H1 (cell line): ENCODE measurements at regions not wholly inside any gene's neighbourhood (a gene's known extent, or its start where the extent isn't known, plus 50 kb on each side); places are given as distances from the start of the nearest gene placed in this dataset.

Experiments
- CTCF ChIA-PET: fragments of 300-600 bp; sonication (Branson Sonifier 250); formaldehyde crosslinking; loops from one replicate; lab custom pipeline; 2021; ENCODE audit not compliant: partially characterized antibody; lab: Charles Lee
- POLR2A ChIA-PET: fragments of 300-600 bp; sonication (Branson Sonifier 250); formaldehyde crosslinking; loops from one replicate; lab custom pipeline; 2021; ENCODE audit warnings: inconsistent platforms; ENCODE audit not compliant: partially characterized antibody; lab: Charles Lee
- DNase-seq, 2 experiments: peaks; one replicate each; pipeline versions ENCODE4 v3.0.0 to v3.0.0-alpha.2; 2010 to 2022; ENCODE audit warnings: low spot score in 2 of 2, low read depth in 1 of 2, mixed read lengths in 1 of 2
- FAIRE-seq: peaks from 2 replicates; lab custom pipeline; 2011; peaks lifted over from hg19 to GRCh38; lab: Jason Lieb, UNC
- H2AFZ ChIP-seq: 2 replicates; pipeline ENCODE4 v1.8.1; 2012; ENCODE audit warnings: low read length, inconsistent platforms
- H2AK5ac ChIP-seq: 2 replicates; pipeline ENCODE4 v1.6.1; 2013; ENCODE audit warnings: low read depth, low read length
- H2BK120ac ChIP-seq: replicated peaks from 2 replicates; pipeline ENCODE3; 2013; ENCODE audit warnings: low read depth, low read length, inconsistent platforms
- H2BK12ac ChIP-seq: 2 replicates; pipeline ENCODE4 v1.6.1; 2013; ENCODE audit warnings: low read depth, low read length
- H2BK15ac ChIP-seq: 2 replicates; pipeline ENCODE4 v1.6.1; 2013; ENCODE audit warnings: low read length
- H2BK20ac ChIP-seq: 2 replicates; pipeline ENCODE4 v1.6.1; 2013; ENCODE audit warnings: low read length
- H2BK5ac ChIP-seq: 2 replicates; pipeline ENCODE4 v1.6.1; 2013; ENCODE audit warnings: low read depth, low read length
- H3K14ac ChIP-seq: 2 replicates; pipeline ENCODE4 v1.6.1; 2013; ENCODE audit warnings: inconsistent platforms; ENCODE audit not compliant: insufficient read length
- H3K18ac ChIP-seq: 2 replicates; pipeline ENCODE4 v1.6.1; 2013; ENCODE audit warnings: low read length; ENCODE audit errors: extremely low read depth
- H3K23ac ChIP-seq: 2 replicates; pipeline ENCODE4 v1.6.1; 2013; ENCODE audit warnings: inconsistent platforms; ENCODE audit not compliant: insufficient read length
- H3K23me2 ChIP-seq: 2 replicates; pipeline ENCODE4 v1.6.1; 2013; ENCODE audit warnings: low read depth, low read length
- H3K27ac ChIP-seq: 2 replicates; pipeline ENCODE4 v1.6.1; 2011; ENCODE audit warnings: low read depth, low read length, inconsistent platforms
- H3K27me3 ChIP-seq, 4 experiments: replicated peaks in 1 of 4; 1 replicate in 1 of 4; 2 replicates in 3 of 4; pipeline versions ENCODE4 v1.6.1 to v1.8.1; 2011 to 2013; ENCODE audit warnings: low read length in 3 of 4, mild to moderate bottlenecking in 3 of 4, inconsistent platforms in 2 of 4, mixed read lengths in 2 of 4, moderate library complexity in 1 of 4; ENCODE audit not compliant: control insufficient read depth in 3 of 4, insufficient read depth in 3 of 4; ENCODE audit errors: extremely low read depth in 1 of 4
- H3K36me3 ChIP-seq, 4 experiments: 2 replicates each; pipeline versions ENCODE4 v1.6.1 to v1.8.1; 2011 to 2013; ENCODE audit warnings: mild to moderate bottlenecking in 4 of 4, low read length in 3 of 4, moderate library complexity in 2 of 4, control low read depth in 1 of 4, inconsistent platforms in 1 of 4; ENCODE audit not compliant: insufficient read depth in 4 of 4, control insufficient read depth in 2 of 4
- H3K4ac ChIP-seq: replicated peaks from 2 replicates; pipeline ENCODE3; 2013; ENCODE audit warnings: low read length, low read depth, mixed read lengths, inconsistent platforms; ENCODE audit not compliant: insufficient read length
- H3K4me1 ChIP-seq, 4 experiments: replicated peaks in 1 of 4; 1 replicate in 1 of 4; 2 replicates in 3 of 4; pipeline versions ENCODE4 v1.6.1 to v1.8.1; 2011 to 2013; ENCODE audit warnings: low read length in 3 of 4, inconsistent platforms in 2 of 4, mixed read lengths in 1 of 4; ENCODE audit not compliant: insufficient read depth in 4 of 4, control insufficient read depth in 3 of 4
- H3K4me2 ChIP-seq, 2 experiments: 2 replicates each; pipeline versions ENCODE4 v1.6.1 to v1.8.1; 2011 to 2013; ENCODE audit warnings: low read depth in 2 of 2, low read length in 2 of 2, control low read depth in 1 of 2, inconsistent platforms in 1 of 2, mild to moderate bottlenecking in 1 of 2; ENCODE audit not compliant: insufficient read depth in 1 of 2
- H3K4me3 ChIP-seq, 4 experiments: fragments of 200-600, 300-600 bp in 1 of 4; sonication (generic), shearing (Covaris generic), sonication (Bioruptor Twin) in 1 of 4; 2 replicates each; pipeline versions ENCODE4 v1.5.1 to v1.8.1; 2011 to 2016; ENCODE audit warnings: low read length in 4 of 4, low read depth in 3 of 4, control low read depth in 2 of 4, inconsistent platforms in 2 of 4, mild to moderate bottlenecking in 2 of 4, mixed read lengths in 1 of 4, moderate library complexity in 1 of 4; ENCODE audit not compliant: insufficient read depth in 2 of 4; ENCODE audit errors: extremely low read depth in 1 of 4
- H3K56ac ChIP-seq: replicated peaks from 2 replicates; pipeline ENCODE3; 2013; ENCODE audit warnings: low read depth, mild to moderate bottlenecking, mixed read lengths, low read length, inconsistent platforms; ENCODE audit not compliant: insufficient read length
- H3K79me1 ChIP-seq: 2 replicates; pipeline ENCODE4 v1.6.1; 2013; ENCODE audit warnings: low read depth, low read length, control low read depth
- H3K79me2 ChIP-seq, 2 experiments: 2 replicates each; pipeline versions ENCODE4 v1.6.1 to v1.8.1; 2012 to 2013; ENCODE audit warnings: low read length in 2 of 2, mild to moderate bottlenecking in 2 of 2, inconsistent platforms in 1 of 2; ENCODE audit not compliant: insufficient read depth in 2 of 2, control insufficient read depth in 1 of 2
- H3K9ac ChIP-seq, 4 experiments: replicated peaks in 1 of 4; 1 replicate in 1 of 4; 2 replicates in 3 of 4; pipeline versions ENCODE4 v1.6.1 to v1.8.1; 2011 to 2013; ENCODE audit warnings: low read depth in 3 of 4, low read length in 3 of 4, control low read depth in 2 of 4, mild to moderate bottlenecking in 2 of 4, moderate library complexity in 2 of 4, inconsistent platforms in 1 of 4; ENCODE audit errors: extremely low read depth in 1 of 4
- H3K9me3 ChIP-seq, 2 experiments: 2 replicates each; pipeline versions ENCODE4 v1.6.1 to v1.8.1; 2012 to 2013; ENCODE audit warnings: mild to moderate bottlenecking in 2 of 2, moderate library complexity in 2 of 2, control low read depth in 1 of 2, inconsistent platforms in 1 of 2, low read depth in 1 of 2, low read length in 1 of 2, mixed read lengths in 1 of 2; ENCODE audit not compliant: insufficient read depth in 2 of 2
- H4K20me1 ChIP-seq, 2 experiments: replicated peaks in 1 of 2; 2 replicates each; pipeline versions ENCODE3 to v1.8.1; 2011 to 2013; ENCODE audit warnings: inconsistent platforms in 2 of 2, low read length in 2 of 2, mild to moderate bottlenecking in 1 of 2; ENCODE audit not compliant: insufficient read depth in 2 of 2, control insufficient read depth in 1 of 2
- H4K5ac ChIP-seq: 2 replicates; pipeline ENCODE4 v1.6.1; 2013; ENCODE audit warnings: low read length, low read depth, mixed read lengths, inconsistent platforms; ENCODE audit not compliant: insufficient read length
- H4K8ac ChIP-seq: 2 replicates; pipeline ENCODE4 v1.8.0; 2013; ENCODE audit warnings: mild to moderate bottlenecking, moderate library complexity, low read length, inconsistent platforms; ENCODE audit not compliant: insufficient read depth; ENCODE audit errors: extremely low read depth
- H4K91ac ChIP-seq: replicated peaks from 2 replicates; pipeline ENCODE3; 2013; ENCODE audit warnings: low read length, mixed read lengths, inconsistent platforms; ENCODE audit not compliant: insufficient read length
- RAD21 ChIP-seq, 2 experiments: IDR thresholded peaks in 1 of 2; conservative IDR thresholded peaks in 1 of 2; 2 replicates each; pipeline ENCODE4 v1.6.1; 2011; ENCODE audit warnings: low read depth in 2 of 2, low read length in 2 of 2, improper control_type of control experiment in 1 of 2, inconsistent platforms in 1 of 2, mild to moderate bottlenecking in 1 of 2, moderate library complexity in 1 of 2
- ZNF274 ChIP-seq: IDR thresholded peaks from 2 replicates; pipeline ENCODE4 v1.7.0; 2012; ENCODE audit warnings: low read length, borderline replicate concordance; ENCODE audit errors: extremely low read depth
- WGBS, 2 experiments: shearing (Covaris generic) in 1 of 2; methylation state at CpG; one replicate each; pipeline versions ENCODE4 v1.1.6 to v1.1.7; 2013 to 2015; ENCODE audit warnings: low lambda C conversion rate in 2 of 2, mixed read lengths in 2 of 2, inconsistent platforms in 1 of 2, low coverage in 1 of 2, missing lambda C conversion rate in 1 of 2; ENCODE audit not compliant: insufficient replicate concordance in 2 of 2, insufficient coverage in 1 of 2, insufficient read length in 1 of 2; ENCODE audit errors: extremely low coverage in 1 of 2, missing lambda C conversion rate in 1 of 2; 5-methylcytosine and 5-hydroxymethylcytosine counted together

DNA sequence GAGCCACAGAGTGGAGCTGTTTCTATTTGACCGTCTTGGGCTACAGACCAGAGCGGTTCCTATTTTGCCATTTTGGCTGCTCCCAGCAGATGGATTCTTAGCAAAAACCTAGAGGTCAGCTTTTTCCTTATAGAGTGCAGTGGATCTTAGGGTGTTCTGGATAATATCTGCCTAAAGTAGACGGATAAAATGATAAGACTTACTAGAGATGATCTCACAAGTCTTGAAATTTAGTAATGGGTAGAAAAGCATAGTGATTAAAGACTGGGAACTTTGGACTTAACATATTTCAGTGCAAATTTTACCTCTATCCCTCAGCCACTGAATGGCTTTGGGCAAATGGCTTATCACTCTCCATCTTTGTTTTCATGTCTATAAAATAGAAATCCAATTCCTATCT is 439.8 kb downstream of the ADGRL2 start:
- Histone ChIP-seq H2AFZ (no peak overlapping the region), H4K20me1 (no peaks in the 10 kb centered on the region), H3K79me2 (no peaks in the 10 kb centered on the region), H2BK5ac (no peak overlapping the region), H3K23me2 (no peaks in the 10 kb centered on the region), H3K27me3 (peaks cover 0 to 1% (median 0%) of the 10 kb centered on the region in 4 experiments; a peak in 2 of 7 replicates), H3K27ac (no peak overlapping the region), H3K9ac (no peak overlapping the region), H2BK15ac (no peak overlapping the region), H3K14ac (no peak overlapping the region), H3K56ac (no peak overlapping the region), H3K4ac (no peak overlapping the region), H4K8ac (no peak overlapping the region), H4K91ac (no peak overlapping the region), H2AK5ac (no peak overlapping the region), H3K4me1 (no peaks in the 10 kb centered on the region), H3K4me2 (no peak overlapping the region), H4K5ac (no peak overlapping the region), H3K18ac (no peak overlapping the region), H3K23ac (no peak overlapping the region), H2BK20ac (no peak overlapping the region), H2BK120ac (no peak overlapping the region), H2BK12ac (no peak overlapping the region), H3K4me3 (no peak overlapping the region), H3K9me3 (peaks cover 4% of the 10 kb centered on the region in 2 experiments; a peak in 3 of 4 replicates), H3K79me1 (no peaks in the 10 kb centered on the region), H3K36me3 (no peaks in the 10 kb centered on the region)
- no peak for TF ChIP-seq ZNF274
- TF ChIP-seq RAD21 (IDR thresholded peaks at IDR 0.05 in 1 of 2, conservative IDR thresholded peaks at IDR 0.05 in 1 of 2; ENCODE audit: low read depth in 2 of 2, low read length in 2 of 2): peak; percentile 14 to 34; a peak in 3 of 4 replicates
- 60% methylated on average over 3 of the region's 3 CpGs; no CpG with 5 or more reads in 1 of the 2 experiments for WGBS, 2 experiments
- FAIRE-seq: no peak
- ChIA-PET CTCF (no interaction called here), POLR2A (no interaction called here)
- DNase-seq: no peak
